ENCODE measurements at regions not wholly inside any gene's neighbourhood (a gene's known extent, or its start where the extent isn't known, plus 50 kb on each side); places are given as distances from the start of the nearest gene placed in this dataset.

GRCh38 chr2:3962719-3963118 lies 259.3 kb downstream of the DCDC2C start:
- no peak for DNase-seq

DNA sequence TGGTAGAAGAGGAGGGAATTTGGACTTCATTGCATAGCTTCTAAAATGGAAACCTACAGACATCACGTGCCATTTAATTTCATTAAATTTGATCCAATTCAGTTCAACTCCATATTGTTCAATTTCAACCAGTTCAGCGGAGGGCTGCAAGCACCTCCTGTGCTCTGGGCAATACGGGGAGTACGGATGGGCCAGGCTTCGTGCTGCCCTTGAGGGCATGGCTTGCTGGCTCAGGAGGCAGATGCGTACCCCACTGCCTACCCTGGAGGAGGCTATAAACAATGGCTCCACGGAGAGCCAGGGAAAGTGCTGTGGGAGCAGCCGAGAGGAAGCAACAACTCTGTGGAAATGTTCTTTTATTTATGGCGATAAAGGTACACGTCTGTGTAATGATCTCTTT lies 261.8 kb downstream of the DCDC2C start:
- no peak for DNase-seq

GRCh38 chr2:3965953-3966352 lies 262.6 kb downstream of the DCDC2C start:
- DNase-seq, result no peak

- no peak for DNase-seq
Observed at GRCh38 chr2:3966470-3966869, 263.1 kb downstream of the DCDC2C start.

- DNase-seq, result no peak
Observed at GRCh38 chr2:3968736-3969135, 265.4 kb downstream of the DCDC2C start.

GRCh38 chr2:3970791-3971651 lies 267.6 kb downstream of the DCDC2C start:
- no peak for DNase-seq

DNA sequence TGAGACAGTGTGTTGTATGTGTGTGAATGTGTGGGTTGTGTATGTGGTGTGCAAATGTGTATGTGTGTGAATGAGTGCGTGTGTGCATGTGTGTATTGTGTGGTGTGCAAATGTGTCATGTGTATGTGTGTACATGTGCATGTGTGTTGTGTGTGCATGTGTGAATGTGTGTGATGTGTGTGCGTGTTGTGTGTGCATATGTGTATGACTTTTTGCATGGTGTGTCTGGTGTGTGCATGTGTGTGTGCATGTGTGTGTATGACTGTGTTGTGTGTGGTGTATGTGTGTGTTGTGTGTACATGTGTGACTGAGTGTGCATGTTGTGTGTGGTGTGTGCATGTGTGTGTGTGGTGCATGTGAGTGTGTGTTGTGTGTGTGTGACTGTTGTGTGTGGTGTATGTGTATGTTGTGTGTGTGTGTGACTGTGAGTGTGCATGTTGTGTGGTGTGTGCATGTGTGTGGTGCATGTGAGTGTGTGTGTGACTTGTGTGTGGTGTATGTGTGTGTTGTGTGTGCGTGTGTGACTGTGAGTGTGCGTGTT lies 268.3 kb downstream of the DCDC2C start:
- no peak for DNase-seq

- DNase-seq, result no peak
Observed at GRCh38 chr2:3972377-3972776, 269.0 kb downstream of the DCDC2C start.

GRCh38 chr2:3974765-3975164 lies 271.4 kb downstream of the DCDC2C start:
- DNase-seq, result no peak

- no peak for DNase-seq
Observed at GRCh38 chr2:3981446-3981987, 278.1 kb downstream of the DCDC2C start.

DNA sequence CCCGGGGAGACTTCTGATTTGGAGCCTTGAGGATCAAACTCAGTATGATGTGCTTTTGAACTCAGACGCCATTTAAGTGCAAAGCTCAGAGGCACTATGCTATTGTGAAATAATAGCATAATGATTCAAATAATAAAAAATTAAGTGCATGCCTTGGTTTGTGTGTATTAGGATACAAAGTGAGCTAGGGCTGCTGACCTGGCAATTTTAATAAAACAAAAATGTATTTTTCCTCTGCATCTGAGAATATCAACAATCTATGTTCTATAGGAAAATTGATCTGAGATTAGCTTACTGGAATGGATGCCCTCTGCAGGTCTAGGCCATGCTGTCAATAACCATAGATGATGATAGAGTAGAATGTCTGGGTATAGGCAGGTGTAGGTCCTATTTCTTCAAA lies 278.8 kb downstream of the DCDC2C start:
- no peak for DNase-seq

DNA sequence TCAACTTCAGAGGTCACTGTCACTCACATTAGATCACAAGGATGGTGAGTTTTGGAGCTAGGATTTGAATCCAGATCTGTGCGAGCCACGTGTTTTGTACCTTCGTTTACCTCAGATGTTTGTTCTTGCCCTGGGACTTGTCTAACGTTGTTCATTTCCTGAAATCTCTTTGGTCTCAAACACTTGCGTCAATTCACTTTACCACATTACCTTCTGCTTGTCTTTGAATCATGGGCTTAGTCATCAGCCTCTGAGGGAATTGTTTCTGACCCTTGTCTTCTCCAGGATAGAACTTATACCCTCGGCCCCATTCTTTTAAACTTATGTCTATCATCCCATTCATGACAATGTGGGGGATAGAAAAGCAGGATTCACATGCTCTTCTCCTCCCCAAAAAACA lies 282.7 kb downstream of the DCDC2C start:
- DNase-seq, result no peak

- no peak for DNase-seq
Observed at GRCh38 chr2:3986530-3987258, 283.3 kb downstream of the DCDC2C start.

- no peak for DNase-seq
Observed at GRCh38 chr2:4002841-4003403, 299.5 kb downstream of the DCDC2C start.

DNA sequence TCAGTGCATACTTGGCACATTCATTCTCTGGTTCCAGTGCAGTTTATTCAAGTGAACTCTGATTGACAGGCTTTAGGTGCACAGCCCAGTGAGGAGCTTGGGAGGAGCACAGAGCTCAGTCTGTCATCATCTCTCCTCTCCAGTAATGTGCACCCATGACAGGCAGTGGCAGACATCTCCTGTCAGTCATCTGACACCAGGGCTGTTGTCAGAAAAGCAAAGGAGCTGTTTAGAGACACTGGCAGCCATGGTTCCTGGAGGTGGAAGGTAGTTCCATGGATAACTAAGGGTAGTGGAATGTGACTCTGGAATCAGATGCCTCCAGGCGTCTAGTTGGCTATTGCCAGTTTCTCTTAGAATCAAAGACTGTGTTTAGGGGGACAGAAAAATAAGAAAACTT lies 308.8 kb downstream of the DCDC2C start:
- DNase-seq, result no peak

DNA sequence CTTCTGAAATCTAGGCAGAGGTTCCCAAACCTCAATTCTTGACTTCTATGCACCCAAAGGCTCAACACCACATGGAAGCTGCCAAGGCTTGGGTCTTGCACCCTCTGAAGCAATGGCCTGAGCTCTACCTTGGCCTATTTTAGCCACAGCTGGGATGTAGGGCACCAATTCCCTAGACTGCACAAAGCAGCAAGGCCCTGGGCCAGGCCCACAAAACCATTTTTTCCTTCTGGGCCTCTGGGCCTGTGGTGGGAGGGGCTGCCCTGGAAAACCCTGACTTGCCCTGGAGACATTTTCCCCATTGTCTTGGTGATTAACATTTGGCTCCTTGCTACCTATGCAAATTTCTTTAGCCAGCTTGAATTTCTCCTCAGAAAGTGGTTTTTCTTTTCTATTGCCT lies 315.2 kb downstream of the DCDC2C start:
- no peak for DNase-seq

DNA sequence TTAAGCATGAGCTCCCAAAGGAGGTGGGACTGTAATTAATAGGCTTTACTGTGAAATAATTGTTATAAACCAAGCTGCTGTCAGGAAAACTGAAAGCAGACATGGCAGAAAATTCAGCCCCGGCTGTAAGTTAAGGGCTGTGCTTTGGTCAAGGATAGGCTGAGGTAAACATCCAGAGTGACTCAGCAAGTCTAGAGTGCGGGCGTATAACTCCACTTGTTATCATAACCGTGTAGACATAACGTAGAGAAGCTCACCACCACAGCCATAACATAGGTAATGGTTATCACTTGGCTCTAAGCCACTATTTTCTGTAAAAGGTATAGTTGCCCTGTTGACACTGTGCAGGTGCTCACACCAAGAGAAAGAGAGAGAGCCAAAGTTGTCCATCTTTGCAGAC lies 316.8 kb downstream of the DCDC2C start:
- DNase-seq, result no peak

DNA sequence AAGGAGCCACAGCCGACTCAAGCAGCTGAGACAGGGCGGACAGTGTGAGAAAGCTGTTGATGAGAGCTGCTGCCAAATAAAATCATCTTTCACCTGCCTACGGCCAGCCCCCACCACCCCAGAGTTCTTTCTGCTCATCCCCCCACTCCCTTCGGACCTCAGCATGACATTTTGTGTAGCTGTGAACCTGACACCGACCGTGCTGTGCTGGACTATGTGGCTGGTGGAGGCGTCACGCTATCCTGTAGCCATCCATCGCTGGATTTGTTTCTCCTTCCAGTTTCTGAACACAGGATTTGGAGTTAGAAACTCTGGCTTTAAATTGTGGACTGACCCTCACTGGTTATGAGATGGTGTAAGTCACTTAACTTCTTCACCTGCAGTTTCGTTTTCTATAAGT lies 317.3 kb downstream of the DCDC2C start:
- DNase-seq, result no peak

DNA sequence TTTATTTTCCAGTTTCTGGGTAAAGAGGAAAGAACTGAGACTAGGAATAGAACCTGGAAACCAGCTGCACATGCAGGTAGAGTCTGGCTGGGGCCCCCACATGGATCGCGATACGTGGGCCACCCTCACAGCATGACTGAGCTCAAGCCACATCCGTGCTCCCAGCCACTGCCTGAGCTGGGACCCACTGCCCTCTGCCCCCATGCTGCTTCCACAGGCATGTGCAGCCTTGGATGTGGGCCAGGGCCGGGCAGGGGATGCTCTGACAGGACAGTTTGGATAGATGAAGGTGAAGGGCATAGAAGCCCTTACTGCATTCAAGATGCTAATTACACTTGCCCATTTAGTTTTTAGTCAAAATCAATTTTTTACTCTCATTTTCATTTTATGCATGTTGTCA lies 321.2 kb downstream of the DCDC2C start:
- DNase-seq, result no peak

DNA sequence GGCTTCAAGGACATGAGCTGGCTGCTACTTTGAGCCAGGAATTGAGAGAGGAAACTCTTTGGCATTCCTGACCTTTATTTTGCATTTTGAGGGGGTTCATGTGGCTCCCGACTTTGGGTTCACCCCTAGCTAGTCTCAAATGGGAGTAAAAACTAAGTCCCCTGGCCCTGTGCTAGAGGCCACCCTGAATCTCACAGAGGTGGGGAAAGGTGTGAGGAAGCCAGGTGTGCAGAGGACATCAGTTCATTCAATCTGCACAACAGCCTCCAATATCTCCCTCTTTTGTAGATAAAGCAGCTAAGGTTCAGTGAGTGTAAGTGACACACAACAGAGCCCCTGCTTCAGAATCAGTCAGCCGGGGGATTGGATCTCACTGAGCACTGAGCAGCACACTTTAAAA lies 325.7 kb downstream of the DCDC2C start:
- DNase-seq, result no peak

DNA sequence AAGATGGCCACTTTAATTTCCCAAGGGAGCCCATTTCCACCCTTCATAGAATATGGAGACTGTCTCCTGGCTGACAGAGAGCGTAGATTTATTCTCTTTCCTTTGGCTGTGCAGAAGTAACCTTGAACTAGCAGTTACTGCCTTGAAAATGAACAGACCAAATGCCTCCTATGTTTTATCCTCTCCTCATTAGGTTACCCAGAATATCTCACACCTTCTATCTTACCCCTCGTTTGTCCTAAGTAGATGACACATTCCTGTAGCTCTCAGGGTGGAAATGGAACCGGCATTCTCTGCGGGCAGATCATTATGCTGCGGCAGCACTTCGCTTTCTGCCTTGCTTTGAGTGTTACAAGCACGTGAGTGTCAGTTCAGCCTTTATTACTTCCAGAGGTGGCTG lies 336.5 kb downstream of the DCDC2C start:
- no peak for DNase-seq

DNA sequence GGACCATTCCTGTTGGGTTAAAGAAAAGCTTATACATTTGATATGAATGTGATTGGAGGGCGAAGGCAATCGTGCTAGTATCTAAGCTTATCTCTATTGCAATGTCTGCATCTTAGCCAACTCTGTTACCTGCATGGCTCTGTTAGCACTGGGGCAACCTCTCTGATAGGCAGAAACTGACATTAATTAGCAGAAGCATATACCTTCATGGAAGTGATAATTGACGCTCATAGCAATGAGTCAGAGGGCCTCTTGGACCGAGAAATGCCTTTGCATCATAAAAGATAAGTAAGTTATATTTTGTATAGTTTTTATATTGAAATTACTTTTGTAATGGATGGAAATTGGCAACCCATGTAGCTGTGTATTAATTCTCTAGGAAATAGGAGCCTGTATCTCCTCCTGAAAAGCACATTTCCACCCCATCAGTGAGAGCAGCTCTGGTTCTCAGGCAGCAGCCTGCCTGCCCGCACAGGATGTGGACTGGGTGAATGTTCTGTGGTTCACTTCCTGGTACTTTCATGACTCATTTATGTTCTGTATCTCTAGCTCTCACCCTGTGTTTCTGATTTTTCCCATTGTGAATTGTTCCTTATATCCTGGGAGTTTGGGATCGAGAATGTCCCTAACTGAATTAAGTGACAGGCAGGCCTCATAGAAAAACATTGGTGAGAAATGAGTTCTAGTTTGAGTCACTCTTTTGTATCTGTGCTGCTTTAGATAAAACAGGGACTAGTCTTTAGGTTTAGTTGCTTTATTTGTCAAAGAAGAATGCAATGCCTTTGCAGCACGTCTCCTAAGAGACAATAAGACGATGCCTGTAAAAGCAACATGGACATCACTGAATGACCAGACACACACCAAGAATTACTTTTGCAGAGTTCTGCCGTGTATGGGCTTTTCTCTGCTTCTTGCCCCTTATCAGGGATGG lies 344.9 kb downstream of the DCDC2C start:
- DNase-seq, result no peak
